UCSD-AML1 (cell line): ENCODE measurements at regions not wholly inside any gene's neighbourhood (a gene's known extent, or its start where the extent isn't known, plus 50 kb on each side); places are given as distances from the start of the nearest gene placed in this dataset.
"Not testable (repeated sequence)": the region's sequence is repeated elsewhere in the genome, so short reads cannot be mapped to it uniquely, and the experiment has no call there.

Source experiments
- DNase-seq: peaks from one replicate; lab custom pipeline; 2025; ENCODE audit not compliant: unreplicated experiment; lab: John Stamatoyannopoulos, UW

DNA sequence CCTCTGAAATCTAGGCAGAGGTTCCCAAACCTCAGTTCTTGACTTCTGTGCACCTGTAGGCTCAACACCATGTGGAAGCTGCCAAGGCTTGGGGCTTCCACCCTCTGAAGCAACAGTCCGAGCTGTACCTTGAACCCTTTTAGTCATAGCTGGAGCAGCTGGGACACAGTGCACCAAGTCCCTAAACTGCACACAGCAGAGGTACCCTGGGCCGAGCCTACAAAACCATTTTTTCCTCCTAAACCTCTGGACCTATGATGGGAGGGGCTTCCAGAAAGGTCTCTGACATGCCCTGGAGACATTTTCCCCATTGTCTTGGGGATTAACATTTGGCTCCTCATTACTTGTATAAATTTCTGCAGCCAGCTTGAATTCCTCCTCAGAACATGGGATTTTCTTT lies 168.8 kb downstream of the TLE3 start:
- DNase-seq = not testable (repeated sequence)

DNA sequence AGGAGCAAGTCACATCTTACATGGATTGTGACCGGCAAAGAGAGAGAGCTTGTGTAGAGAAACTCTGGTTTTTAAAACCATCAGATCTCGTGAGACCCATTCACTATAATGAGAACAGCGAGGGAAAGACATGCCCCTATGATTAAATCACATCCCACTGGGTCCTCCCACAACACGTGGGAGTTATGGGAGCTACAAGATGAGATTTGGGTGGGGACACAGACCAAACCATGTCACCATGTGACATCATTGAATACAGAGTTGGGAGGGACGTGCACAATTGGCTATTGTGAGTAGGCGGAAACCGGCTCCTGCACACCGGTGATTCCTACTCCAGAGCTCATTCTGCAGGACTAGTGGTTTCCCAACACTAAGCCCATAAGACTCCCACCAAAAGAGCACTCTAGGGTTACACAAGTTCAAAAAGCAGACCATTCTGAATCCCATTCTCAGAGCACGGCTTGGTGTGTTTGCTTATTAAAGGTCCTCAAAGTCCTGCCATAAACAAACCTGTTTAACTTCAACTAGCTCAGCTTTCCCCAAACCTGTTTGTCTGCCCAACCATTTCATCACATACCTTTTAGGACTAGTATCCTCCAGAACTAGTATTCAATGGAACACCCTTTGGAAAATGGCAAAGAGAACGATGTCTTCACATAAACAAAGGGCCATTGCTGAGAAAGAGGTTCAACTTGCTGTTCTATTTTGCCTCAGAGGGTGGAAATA lies 167.6 kb downstream of the TLE3 start:
- DNase-seq = no peak

DNA sequence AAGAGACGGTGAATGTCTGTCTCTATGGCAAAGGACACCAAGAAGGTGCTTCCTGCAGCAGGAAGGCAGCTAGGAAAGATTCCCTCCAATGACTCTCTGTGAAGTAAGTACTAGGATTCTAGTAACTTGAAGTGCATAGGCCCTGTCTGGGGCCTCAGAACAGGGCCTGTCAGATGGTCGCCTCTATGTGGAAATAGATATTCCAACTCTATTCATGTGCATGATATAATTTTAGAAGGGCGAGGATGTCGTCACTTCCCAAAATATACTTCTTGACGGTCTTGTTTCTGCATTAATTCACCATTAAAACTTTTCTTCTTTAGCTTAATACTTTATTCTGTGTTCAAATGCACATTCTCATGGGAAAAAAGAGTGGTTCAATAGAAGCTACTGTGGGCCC lies 167.0 kb downstream of the TLE3 start:
- DNase-seq = no peak

DNA sequence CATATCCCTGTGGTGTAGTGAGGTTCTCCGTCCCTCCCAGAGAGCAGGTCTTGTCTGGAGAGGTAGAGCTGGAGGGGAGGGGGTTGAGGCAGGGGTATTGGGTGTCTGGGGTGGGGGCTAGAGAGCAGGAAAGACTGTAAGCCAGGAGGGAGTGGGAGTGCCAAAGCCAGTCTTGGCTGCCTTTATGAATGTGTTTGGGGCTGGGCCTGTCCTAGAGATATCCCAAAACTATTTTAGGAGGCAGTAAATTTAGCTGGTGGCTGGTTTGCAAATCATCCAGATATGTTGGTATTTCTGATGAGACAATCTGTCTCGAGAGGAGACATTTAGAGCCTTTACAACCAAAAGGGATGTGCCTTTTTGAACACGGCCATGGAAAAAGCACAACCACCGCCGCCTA lies 166.6 kb downstream of the TLE3 start:
- DNase-seq = no peak

DNA sequence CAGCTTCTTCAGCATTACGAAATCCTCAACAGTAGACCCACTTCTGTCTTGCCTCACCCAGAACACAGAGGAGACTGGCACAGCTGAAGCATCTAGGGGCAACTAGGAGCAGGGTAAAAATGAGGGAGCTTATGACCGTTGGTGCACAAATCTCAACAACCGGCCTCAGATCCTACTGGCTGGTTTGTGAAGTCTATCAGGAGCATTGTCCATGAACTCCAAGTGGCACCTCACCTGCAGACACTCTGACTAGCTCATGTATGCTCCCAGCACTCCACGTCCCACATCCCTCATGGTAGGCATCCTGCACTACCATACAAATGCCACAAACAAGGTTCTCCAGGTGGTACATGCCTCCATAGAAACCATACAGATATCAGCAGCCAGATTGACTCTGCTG lies 163.1 kb downstream of the TLE3 start:
- DNase-seq = no peak

DNA sequence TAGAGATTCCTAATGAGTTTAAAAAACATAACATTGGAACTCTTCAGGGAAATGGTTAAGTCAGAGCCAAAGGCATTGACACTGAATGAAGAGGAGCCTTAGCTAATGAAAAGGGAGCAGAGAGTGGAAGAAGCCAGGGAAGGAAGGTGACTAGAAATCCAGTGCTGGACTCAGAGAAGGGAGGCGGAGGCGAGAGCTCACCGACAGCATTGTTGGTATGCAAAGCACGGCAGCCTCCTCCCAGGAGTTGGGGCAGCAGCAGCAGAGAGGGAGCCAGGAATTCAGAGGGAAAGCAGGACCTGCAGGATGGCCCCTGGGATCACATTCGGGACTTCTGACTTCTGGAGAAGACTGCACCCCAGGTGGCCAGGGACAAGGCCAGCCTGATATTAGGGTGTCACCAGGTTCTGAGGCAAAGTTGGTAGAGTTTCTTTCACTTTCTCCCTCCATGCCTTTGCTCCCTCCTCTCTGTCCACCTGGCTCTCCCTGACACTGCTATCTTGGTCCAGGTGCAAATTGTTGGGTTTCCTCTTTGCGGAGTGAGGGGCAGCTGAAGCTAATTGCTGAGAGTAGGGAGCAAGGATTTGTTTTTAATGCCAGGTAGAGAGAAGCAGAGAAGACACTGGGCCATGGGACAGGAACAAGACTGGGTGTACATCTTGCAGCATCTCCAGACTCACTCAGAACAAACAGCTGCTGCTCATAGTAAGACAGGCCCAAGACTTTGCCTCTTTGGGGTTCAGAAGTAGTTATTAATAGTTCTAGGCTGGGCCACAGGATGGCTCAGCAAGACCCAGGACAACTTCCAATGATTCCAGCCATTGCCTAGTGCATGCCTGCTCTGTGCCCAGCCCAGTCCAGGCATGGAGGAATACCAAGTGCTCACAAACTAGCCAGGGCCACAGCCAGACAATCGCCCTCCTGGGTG lies 157.9 kb downstream of the TLE3 start:
- no peak for DNase-seq

DNA sequence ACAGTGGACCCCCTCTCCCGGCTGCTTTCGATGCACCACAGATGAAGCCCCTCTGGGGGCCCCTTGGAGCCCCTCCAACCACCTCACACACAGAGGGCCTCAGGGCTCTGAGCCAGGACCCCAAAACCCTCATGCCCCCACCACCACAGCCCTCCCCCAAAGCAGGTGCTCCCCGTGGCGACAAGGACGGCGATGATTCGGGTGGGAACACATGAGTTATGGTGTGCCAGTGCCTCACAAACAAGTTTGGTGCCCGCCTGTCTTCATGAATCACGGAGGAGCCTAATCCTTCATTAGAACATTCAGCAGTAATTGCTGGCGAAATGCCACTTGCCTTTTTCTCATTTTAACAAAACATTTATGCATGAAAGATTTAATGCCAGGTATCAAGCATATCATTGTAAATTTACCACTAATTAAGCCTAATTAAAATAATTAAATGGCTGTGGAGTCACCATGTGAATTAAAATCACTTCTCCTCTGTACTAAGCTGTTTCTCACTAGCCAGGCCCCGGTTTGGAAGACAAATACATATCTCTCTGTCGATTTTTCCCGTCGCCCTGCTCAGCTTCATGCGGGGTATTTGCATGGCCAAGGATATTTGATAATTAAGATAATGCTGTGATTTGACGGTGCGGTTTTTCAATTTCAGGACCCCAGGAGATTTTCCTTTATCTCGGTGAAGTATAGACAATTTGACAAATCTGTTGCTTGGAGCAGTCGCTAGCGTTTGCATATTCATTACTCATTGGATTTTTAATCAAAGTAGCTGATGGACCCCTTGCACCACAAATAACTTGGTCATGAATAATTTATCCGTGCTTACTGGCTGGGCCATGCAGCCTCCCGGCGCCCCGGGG lies 157.0 kb downstream of the TLE3 start:
- no peak for DNase-seq

DNA sequence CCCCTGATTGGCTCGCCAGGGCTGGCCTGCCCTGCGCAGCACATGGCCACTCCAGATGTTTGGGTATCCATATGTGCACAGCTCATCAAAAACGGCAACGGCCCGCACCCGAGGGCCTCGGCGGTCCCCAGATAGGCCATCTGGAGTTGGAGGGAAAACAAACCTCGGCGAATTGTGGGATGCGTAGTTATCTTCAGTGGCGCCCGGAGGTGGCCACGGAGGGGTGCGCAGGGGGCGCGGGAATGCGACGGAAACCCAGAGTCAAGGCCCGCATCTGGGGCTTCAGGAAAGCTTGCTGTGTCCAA lies 156.5 kb downstream of the TLE3 start:
- no peak for DNase-seq

DNA sequence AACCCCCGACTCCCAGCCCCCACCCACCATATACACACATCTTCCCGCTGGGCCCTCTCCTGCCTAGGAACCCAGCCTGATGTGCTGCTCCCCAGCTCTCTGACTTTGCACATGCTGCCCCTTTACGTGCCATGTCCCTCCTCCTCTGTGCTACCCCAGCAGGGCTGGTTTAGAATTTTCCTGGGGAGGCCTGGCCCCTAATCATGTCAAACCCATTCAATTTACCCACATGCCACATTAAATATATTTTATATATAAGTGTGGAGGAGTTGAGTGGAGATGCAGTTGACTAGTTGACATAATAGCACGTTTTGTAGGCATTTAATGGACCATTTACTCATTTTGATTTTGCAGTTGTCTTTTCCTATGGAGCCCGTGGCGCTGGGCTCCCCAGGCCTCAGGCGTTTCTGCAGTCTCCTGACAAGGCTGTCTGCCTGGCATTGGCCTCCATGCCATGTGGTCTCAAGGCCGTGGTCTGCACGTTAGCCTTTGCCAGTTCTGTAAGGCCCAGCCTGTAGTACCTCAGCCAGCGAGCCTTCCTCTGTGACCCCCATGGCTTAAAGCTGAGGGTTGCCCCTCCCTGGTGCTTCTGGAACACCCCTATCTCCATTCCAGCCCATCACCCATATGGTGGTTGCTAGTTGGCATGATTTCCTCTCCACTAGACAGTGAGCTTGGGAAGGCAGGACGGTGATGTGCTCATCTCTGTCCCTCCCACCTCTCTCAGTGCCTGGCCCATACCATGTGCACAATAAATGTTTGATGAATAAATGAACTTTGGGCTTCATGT lies 155.8 kb downstream of the TLE3 start:
- no peak for DNase-seq

DNA sequence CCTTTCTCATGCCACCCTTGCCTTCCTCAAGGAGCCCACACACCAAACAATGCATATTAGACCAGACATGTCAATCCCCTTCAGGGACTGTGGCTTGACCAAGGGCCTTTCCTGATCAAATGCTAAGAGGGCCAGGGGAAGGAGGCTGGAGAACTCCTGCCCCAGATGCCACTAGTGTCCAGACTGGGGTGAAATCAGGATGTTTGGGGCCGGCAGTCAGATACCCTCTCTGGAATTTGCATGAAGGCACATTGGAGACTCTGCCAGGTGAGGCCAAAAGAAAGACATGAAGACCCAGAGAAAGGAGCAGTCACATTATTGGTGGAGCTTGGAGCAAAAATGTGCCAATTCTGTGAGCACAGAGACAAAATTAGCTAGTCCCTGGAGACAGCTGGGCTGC lies 154.1 kb downstream of the TLE3 start:
- no peak for DNase-seq

DNA sequence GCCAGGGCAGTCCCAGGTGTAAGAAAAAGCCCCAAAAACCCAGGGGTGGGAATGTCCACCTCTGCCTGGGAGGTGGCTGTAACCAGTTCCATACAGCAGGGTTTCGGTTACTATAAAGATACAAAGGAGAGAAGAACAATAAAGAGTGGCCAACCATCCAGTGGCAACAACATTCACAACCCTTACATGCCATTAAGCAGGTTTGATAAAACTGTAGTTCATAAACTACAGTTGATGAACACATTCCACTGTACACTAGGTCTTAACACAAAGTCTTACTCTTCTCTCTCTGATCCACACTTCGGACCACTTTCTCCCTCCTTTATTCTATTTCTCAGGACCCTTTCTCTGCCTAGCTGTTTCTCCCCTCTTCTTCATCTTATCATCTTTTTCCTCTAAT lies 152.0 kb downstream of the TLE3 start:
- DNase-seq = no peak

DNA sequence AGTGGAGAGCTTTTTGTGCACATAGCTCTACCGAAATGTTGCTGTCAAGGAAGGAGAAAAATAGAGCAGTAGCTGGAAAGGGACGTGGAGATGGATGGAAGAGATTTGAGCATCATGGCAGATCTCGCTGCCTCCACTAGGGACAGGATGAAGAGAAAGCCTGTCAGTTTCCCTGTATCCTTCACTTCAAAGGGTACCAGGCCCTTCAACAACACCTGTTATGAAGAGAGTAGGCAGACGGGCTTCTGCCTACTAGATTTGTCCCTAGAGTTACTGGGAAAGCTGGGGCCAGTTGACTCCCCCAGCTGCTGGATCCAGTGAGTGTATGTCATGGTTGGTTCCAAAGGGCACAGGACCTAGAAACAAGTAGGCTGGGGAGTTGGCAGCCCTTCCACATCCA lies 150.8 kb downstream of the TLE3 start:
- DNase-seq = no peak

DNA sequence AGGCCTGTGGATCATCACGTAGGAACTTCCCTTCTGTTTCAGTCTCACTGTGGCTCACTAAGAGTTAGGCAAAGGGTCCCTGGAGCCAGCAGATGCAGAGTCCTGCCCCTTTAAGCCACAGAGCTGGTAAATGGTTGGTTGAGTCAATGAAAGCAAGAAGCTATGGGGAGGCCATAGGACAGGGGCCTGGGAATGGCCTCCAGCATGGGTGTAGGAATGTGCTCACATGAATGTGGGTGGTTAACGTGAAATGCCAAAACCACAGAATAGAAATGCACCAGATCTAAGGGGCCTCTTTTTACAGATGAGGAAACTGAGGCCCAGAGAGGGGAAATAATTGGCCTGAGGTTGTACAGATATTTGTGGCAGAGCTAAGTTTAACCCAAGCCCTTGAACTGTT lies 150.3 kb downstream of the TLE3 start:
- DNase-seq = no peak

DNA sequence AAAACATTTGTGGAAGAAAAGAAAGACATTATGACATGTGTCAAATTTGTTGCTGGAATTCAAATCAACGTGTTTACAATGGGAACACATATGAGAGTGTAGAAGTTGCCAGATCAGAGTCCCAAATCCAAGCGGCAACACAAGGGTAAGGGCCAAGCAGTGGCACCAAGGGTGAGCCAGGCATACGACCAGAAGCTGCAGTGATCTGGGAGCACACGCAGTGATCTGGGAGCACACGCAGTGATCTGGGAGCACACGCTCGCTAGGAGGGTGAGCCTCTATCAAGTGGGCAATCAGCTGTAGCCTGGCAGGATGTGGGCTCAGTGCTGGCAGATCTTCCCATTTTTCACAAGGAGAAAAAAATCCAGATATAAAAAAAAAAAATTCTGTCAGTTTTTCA lies 148.2 kb downstream of the TLE3 start:
- DNase-seq = no peak

DNA sequence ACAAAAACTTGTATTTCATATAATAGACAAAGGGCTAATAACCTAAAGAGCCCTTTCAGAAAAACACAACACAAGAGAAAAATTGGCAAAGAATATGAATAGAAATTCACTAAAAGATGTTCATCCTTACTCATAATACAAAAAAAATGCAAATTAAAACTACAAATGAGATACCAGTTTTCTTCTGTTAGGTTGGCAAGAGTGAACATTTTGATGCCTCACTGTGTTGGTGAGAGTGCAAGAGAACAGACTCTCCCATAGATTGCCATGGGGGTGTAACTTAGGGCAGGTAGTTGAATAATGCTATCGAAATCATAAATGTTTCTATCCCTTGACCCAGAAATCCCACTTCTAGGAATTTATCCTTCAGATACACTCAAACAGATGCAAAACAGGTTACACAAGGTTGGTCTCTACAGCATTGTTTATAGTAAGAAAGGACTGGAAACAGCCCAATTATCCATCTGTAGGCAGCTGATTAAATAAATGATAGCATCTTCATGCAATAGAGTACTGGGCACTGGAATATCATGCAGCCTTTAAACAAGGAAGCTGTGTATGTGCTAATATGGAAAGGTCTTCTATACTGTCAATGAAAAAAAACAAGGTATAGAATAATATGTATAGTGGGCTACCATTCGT lies 146.3 kb downstream of the TLE3 start:
- DNase-seq = no peak

DNA sequence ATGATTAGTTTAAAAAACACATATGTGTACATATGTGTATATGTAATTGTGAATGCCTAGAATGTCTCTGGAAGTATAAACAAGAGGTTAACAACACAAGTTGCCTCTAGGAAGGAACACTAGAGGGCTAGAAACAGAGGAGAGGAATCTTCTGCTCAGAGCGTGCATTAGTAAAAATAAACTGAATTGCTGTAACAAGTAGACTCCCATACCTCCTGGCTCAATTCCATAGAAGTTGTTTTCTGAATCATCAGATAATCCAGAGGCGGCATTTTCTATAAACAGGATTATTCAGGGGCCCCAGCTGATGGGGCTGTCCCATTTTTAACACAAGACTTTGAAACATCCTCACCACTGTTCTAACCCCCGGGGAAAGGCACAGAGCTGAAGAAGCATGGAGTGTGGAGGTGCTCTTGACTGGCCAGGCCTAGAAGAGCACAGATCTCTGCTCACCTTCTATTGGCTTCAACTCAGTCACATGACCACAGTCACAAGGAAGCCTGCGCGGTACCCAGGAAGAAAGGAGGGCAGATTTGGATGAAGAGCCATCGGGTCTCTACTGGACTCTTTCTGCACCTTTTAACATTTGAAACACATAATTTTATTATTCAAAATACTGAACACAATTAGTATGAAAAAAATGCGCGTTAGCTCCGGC lies 145.7 kb downstream of the TLE3 start:
- no peak for DNase-seq

DNA sequence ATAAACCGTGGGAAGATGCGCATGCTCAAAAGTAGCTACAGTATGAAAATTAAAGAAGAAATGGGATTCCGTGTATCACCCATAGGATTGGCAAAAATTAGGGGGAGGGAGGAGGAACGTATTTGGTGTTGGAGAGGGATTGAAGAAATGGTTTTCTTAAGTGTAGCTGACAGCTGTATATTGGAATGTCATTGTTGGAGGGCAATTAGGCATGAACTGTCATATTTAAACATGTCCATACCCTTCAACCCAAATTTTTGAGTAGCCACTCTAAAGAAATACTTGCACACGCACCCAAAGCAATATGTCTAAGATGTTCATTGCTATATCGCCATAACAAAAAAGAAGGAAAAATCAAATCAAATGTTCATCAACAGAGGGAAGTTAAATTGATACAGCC lies 144.7 kb downstream of the TLE3 start:
- no peak for DNase-seq

DNA sequence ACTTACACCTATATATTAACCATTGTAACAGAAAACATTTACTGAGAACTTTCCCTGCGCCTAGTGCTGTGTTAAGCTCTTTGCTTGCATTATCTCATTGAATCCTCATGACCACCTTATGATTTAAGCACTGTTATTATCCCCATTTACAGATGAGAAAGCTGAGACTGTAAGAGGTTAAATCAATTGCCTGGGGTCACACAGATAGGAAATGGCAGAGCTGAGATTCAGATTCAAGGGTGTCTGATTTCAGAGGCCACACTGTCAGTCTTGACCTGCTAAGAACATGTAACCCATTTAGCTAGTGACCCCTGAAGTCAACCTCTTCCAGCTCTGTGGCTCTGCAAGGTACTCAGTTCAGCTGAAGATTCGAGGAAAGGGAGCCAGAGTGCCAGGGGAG lies 143.9 kb downstream of the TLE3 start:
- no peak for DNase-seq

DNA sequence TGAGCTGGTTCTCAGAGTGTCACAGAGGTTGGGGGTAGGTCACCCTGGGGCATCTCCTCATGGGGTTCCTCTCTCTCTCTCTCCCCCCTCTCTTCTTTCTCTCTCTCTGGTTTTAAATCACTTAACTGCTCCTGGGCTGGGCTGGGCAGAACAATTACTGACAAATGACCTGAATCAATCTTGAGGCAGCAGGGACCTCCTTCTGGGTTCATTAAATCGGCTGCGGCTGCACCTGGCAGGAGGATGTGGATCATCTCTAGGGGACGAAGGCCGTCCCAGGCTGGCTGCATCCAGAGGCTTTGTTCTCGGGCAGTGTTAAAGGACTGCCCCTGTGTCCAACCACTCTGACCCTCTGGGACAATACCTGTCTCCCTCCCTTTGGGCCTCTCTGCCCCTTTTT lies 143.1 kb downstream of the TLE3 start:
- no peak for DNase-seq
